C1 segment of cervical spinal cord (tissue), 14 donors: ENCODE measurements at regions not wholly inside any gene's neighbourhood (a gene's known extent, or its start where the extent isn't known, plus 50 kb on each side); places are given as distances from the start of the nearest gene placed in this dataset.
"Not testable (repeated sequence)": the region's sequence is repeated elsewhere in the genome, so short reads cannot be mapped to it uniquely, and the experiment has no call there.

Experiments
- DNase-seq, 14 donors: peaks; one replicate each; lab custom pipeline; 2025; lab: John Stamatoyannopoulos, UW

GRCh38 chr10:105559333-105560097 is 918.4 kb downstream of the SORCS3 start:
- DNase-seq: no peak

- DNase-seq: not testable (repeated sequence)
These were observed 909.4 kb downstream of the SORCS3 start for GRCh38 chr10:105550453-105550852.

GRCh38 chr10:105549731-105550130 is 908.6 kb downstream of the SORCS3 start:
- no peak for DNase-seq

- DNase-seq: no peak
These were observed 904.0 kb downstream of the SORCS3 start for GRCh38 chr10:105545101-105545500.

- DNase-seq: no peak
These were observed 899.3 kb downstream of the SORCS3 start for GRCh38 chr10:105540381-105540780.

- DNase-seq: no peak
These were observed 897.8 kb downstream of the SORCS3 start for GRCh38 chr10:105538874-105539273.

- DNase-seq: no peak
These were observed 894.4 kb downstream of the SORCS3 start for GRCh38 chr10:105535478-105535877.

GRCh38 chr10:105534086-105534485 is 893.0 kb downstream of the SORCS3 start:
- DNase-seq: no peak

GRCh38 chr10:105516511-105516910 is 875.4 kb downstream of the SORCS3 start:
- DNase-seq: no peak

- DNase-seq: no peak
These were observed 873.0 kb downstream of the SORCS3 start for GRCh38 chr10:105514106-105514505.

GRCh38 chr10:105509517-105509916 is 868.4 kb downstream of the SORCS3 start:
- DNase-seq: no peak

GRCh38 chr10:105506262-105506661 is 865.2 kb downstream of the SORCS3 start:
- DNase-seq: no peak

- no peak for DNase-seq
These were observed 862.6 kb downstream of the SORCS3 start for GRCh38 chr10:105503714-105504113.

- no peak for DNase-seq
These were observed 861.0 kb downstream of the SORCS3 start for GRCh38 chr10:105502058-105502457.

GRCh38 chr10:105494944-105495343 is 853.9 kb downstream of the SORCS3 start:
- DNase-seq: no peak

GRCh38 chr10:105494303-105494702 is 853.2 kb downstream of the SORCS3 start:
- DNase-seq: no peak

GRCh38 chr10:105473170-105473569 is 832.1 kb downstream of the SORCS3 start:
- DNase-seq: no peak

- DNase-seq: no peak
These were observed 827.7 kb downstream of the SORCS3 start for GRCh38 chr10:105468759-105469158.

GRCh38 chr10:105466521-105466920 is 825.4 kb downstream of the SORCS3 start:
- no peak for DNase-seq

GRCh38 chr10:105434970-105435369 is 793.9 kb downstream of the SORCS3 start:
- no peak for DNase-seq

GRCh38 chr10:105413997-105414396 is 772.9 kb downstream of the SORCS3 start:
- no peak for DNase-seq

GRCh38 chr10:105409370-105409769 is 768.3 kb downstream of the SORCS3 start:
- DNase-seq: no peak

GRCh38 chr10:105406488-105406887 is 765.4 kb downstream of the SORCS3 start:
- no peak for DNase-seq

- no peak for DNase-seq
These were observed 757.1 kb downstream of the SORCS3 start for GRCh38 chr10:105398202-105398601.
